ENCODE measurements at regions not wholly inside any gene's neighbourhood (a gene's known extent, or its start where the extent isn't known, plus 50 kb on each side); places are given as distances from the start of the nearest gene placed in this dataset.
A peak's percentile ranks its signal among the peaks of the same experiment; 100 is the strongest.

DNA sequence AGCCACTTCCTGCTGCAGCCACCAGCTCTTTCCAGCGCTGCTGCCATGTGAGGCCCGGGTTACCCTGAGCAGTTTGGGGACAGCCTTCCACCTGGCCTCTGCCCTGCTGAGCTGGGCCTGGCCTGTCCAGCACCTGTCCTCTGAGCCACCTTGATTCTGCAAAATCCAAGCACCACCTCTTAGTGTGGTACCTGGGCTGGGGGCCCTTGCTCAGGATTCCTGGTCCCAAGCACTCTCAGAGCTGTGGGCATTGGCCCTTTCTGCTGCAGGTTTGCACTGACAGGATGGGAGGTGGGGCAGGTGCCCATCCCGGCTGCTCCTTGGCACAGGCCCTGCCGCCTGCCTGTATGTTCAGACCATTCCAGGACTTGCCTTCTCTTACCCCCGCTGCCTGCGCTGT, 309.2 kb upstream of the IRX4 start:
- no peak for DNase-seq
- no peak for ATAC-seq
- intact Hi-C loops (cut with DNase I), result no loop called here
- no peak for TF ChIP-seq POLR2A (IDR thresholded peaks at IDR 0.05)
- TF ChIP-seq, protein P1, sequence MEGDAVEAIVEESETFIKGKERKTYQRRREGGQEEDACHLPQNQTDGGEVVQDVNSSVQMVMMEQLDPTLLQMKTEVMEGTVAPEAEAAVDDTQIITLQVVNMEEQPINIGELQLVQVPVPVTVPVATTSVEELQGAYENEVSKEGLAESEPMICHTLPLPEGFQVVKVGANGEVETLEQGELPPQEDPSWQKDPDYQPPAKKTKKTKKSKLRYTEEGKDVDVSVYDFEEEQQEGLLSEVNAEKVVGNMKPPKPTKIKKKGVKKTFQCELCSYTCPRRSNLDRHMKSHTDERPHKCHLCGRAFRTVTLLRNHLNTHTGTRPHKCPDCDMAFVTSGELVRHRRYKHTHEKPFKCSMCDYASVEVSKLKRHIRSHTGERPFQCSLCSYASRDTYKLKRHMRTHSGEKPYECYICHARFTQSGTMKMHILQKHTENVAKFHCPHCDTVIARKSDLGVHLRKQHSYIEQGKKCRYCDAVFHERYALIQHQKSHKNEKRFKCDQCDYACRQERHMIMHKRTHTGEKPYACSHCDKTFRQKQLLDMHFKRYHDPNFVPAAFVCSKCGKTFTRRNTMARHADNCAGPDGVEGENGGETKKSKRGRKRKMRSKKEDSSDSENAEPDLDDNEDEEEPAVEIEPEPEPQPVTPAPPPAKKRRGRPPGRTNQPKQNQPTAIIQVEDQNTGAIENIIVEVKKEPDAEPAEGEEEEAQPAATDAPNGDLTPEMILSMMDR (IDR thresholded peaks at IDR 0.05), result no peak
- no peaks in the 10 kb centered on the region for H3K4me1 ChIP-seq
- WGBS, 2 donors, result 63 to 64% methylated on average over 5 to 6 of the region's 6 CpGs
- H3K9me3 ChIP-seq, result peaks cover 0 to 6% (median 0%) of the 10 kb centered on the region in 3 donors
- no peaks in the 10 kb centered on the region for H3K27me3 ChIP-seq
- H3K36me3 ChIP-seq (replicated peaks in 1 of 2; ENCODE audit: insufficient read depth in 1 of 2, low read depth in 2 of 2), result no peaks in the 10 kb centered on the region
- H3K4me3 ChIP-seq, result no peak overlapping the region
- H3K27ac ChIP-seq, result no peak overlapping the region

DNA sequence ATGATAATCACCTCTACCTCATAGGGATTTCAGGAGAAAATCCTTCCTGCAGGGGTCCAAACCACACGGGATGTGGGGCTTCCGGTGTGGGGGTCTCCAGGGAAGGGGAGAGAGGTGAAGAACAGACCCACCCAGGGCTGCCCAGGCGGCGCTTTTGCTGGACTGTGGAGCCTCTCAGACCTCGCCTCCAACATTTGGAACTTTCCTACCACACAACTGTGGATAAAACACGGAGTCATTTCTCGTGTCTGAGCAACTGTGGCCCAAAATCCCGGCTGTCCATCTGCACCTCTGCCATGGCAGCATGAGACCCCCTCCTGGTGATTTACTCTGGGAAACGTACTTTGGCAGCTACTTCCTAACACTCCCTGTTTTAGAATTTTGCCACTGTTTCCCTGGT, 307.8 kb upstream of the IRX4 start:
- peaks cover 0 to 6% (median 0%) of the 10 kb centered on the region in 3 donors for H3K9me3 ChIP-seq
- no peaks in the 10 kb centered on the region for H3K4me1 ChIP-seq
- intact Hi-C loops (cut with DNase I), result no loop called here
- DNase-seq, result peak in 1 of 4 donors; percentile 4
- no peak overlapping the region for H3K4me3 ChIP-seq
- H3K27me3 ChIP-seq, result no peaks in the 10 kb centered on the region
- WGBS, 2 donors, result 55 to 57% methylated on average over 9 of the region's 9 CpGs
- ATAC-seq, result no peak
- no peak for TF ChIP-seq POLR2A (IDR thresholded peaks at IDR 0.05)
- TF ChIP-seq, protein P1 (IDR thresholded peaks at IDR 0.05), result no peak
- no peak overlapping the region for H3K27ac ChIP-seq
- H3K36me3 ChIP-seq (replicated peaks in 1 of 2; ENCODE audit: insufficient read depth in 1 of 2, low read depth in 2 of 2), result no peaks in the 10 kb centered on the region

DNA sequence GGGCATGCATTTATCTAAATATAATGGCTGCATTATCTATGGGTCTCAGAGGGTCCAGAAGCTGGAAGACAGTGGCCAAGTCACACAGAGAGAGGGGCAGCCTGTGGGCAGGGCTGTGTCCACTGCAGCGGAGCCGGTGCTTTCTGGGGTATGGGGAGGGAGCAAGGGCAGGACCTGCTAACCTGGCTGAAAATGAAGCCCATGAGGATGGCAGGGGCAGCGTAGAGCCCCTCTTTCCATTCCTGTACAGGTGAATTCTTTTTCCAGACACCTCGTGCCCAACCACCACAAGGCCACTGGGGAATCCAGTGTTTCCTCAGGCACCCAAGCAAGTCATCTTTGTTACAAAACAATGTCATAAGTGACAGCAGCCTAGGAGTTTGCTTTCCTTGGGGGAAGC, 305.9 kb upstream of the IRX4 start:
- ATAC-seq (no peak), DNase-seq (no peak)
- intact Hi-C loops (cut with DNase I), result no loop called here
- no peaks in the 10 kb centered on the region for H3K36me3 ChIP-seq (replicated peaks in 1 of 2; ENCODE audit: insufficient read depth in 1 of 2, low read depth in 2 of 2)
- no peaks in the 10 kb centered on the region for H3K9me3 ChIP-seq
- H3K27ac ChIP-seq, result no peak overlapping the region
- 69 to 78% methylated on average over 4 of the region's 4 CpGs for WGBS, 2 donors
- H3K4me1 ChIP-seq, result no peaks in the 10 kb centered on the region
- no peaks in the 10 kb centered on the region for H3K27me3 ChIP-seq
- TF ChIP-seq POLR2A (IDR thresholded peaks at IDR 0.05), result no peak
- TF ChIP-seq, protein P1 (IDR thresholded peaks at IDR 0.05), result no peak
- H3K4me3 ChIP-seq, result no peak overlapping the region

DNA sequence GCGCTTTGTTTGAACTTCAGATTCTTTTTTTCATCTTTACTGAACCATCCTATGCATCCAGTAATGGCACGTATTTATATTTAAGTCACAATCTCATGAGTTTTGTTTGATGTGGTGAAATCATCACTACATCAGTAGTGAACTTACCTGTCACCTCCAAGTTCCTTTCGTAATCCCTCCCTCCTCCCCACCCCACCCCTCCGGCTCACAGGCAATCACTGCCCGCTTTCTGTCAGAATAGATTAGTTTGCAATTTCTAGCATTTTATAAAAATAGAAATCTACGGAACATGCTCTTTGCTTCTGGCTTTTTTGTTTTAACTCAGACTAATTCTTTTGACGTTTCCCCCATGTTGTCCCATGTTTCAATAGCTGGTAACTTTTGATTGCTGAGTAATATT, 305.4 kb upstream of the IRX4 start:
- 70% methylated on average over 7 of the region's 7 CpGs for whole genome bisulfite sequencing, 2 donors
- ATAC-seq, result no peak
- TF ChIP-seq, protein P1 (IDR thresholded peaks at IDR 0.05), result no peak
- no peak for TF ChIP-seq POLR2A (IDR thresholded peaks at IDR 0.05)
- DNase-seq, result no peak
- no peaks in the 10 kb centered on the region for H3K27me3 ChIP-seq
- intact Hi-C loops (cut with DNase I), result no loop called here
- H3K36me3 ChIP-seq (replicated peaks in 1 of 2; ENCODE audit: insufficient read depth in 1 of 2, low read depth in 2 of 2), result no peaks in the 10 kb centered on the region
- H3K9me3 ChIP-seq, result no peaks in the 10 kb centered on the region
- no peak overlapping the region for H3K4me3 ChIP-seq
- no peaks in the 10 kb centered on the region for H3K4me1 ChIP-seq
- H3K27ac ChIP-seq, result no peak overlapping the region

DNA sequence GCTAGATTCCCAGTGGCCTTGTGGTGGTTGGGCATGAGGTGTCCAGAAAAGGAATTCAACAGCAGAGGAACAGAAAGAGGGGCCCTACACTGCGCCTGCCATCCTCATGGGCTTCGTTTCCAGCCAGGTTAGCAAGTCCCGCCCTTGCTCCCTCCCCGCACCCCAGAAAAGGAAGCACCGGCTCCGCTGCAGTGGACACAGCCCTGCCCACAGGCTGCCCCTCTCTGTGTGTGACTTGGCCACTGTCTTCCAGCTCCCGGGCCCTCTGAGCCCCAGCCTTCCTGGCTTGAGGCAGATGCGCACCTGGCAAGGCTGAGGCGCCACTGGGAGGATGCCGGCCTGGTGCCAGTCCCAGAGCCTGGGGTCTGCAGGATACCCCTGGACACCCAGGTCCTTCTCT, 305.0 kb upstream of the IRX4 start:
- no peaks in the 10 kb centered on the region for H3K36me3 ChIP-seq (replicated peaks in 1 of 2; ENCODE audit: insufficient read depth in 1 of 2, low read depth in 2 of 2)
- H3K27me3 ChIP-seq, result no peaks in the 10 kb centered on the region
- no peak overlapping the region for H3K27ac ChIP-seq
- no peak for DNase-seq
- no peak for TF ChIP-seq POLR2A (IDR thresholded peaks at IDR 0.05)
- TF ChIP-seq, protein P1 (IDR thresholded peaks at IDR 0.05), result no peak
- intact Hi-C loops (cut with DNase I), result no loop called here
- H3K9me3 ChIP-seq, result no peaks in the 10 kb centered on the region
- no peak overlapping the region for H3K4me3 ChIP-seq
- ATAC-seq, result no peak
- 70 to 74% methylated on average over 2 to 9 of the region's 10 CpGs for WGBS, 2 donors
- no peaks in the 10 kb centered on the region for H3K4me1 ChIP-seq

Data from body of pancreas (tissue), 4 donors.